Astrocyte (in vitro differentiated cells and primary cell): ENCODE measurements at regions not wholly inside any gene's neighbourhood (a gene's known extent, or its start where the extent isn't known, plus 50 kb on each side); places are given as distances from the start of the nearest gene placed in this dataset.
"Not testable (repeated sequence)": the region's sequence is repeated elsewhere in the genome, so short reads cannot be mapped to it uniquely, and the experiment has no call there.

Source experiments
- DNase-seq: peaks from one replicate; pipeline ENCODE4 v3.0.0-alpha.2; 2010; ENCODE audit warnings: low read depth
- FAIRE-seq: peaks from 2 replicates; lab custom pipeline; 2011; peaks lifted over from hg19 to GRCh38; lab: Jason Lieb, UNC
- H2AFZ ChIP-seq: 2 replicates; pipeline ENCODE4 v1.6.0; 2012; ENCODE audit warnings: low read depth, low read length, inconsistent platforms
- H3K27ac ChIP-seq: 2 replicates; pipeline ENCODE4 v1.5.1; 2011; ENCODE audit warnings: low read depth, low read length, inconsistent platforms
- H3K27me3 ChIP-seq: 2 replicates; pipeline ENCODE4 v1.6.0; 2011; ENCODE audit warnings: low read length, inconsistent platforms; ENCODE audit not compliant: insufficient read depth
- H3K36me3 ChIP-seq: 2 replicates; pipeline ENCODE4 v1.5.1; 2011; ENCODE audit warnings: low read length, inconsistent platforms; ENCODE audit not compliant: insufficient read depth
- H3K4me1 ChIP-seq: 2 replicates; pipeline ENCODE4 v1.5.1; 2011; ENCODE audit warnings: low read length, inconsistent platforms; ENCODE audit not compliant: insufficient read depth
- H3K4me2 ChIP-seq: 2 replicates; pipeline ENCODE4 v1.6.0; 2012; ENCODE audit warnings: low read length, inconsistent platforms
- H3K4me3 ChIP-seq: 2 replicates; pipeline ENCODE4 v1.5.1; 2011; ENCODE audit warnings: low read depth, mild to moderate bottlenecking, low read length, inconsistent platforms; ENCODE audit not compliant: insufficient read depth
- H3K79me2 ChIP-seq: 2 replicates; pipeline ENCODE4 v1.6.0; 2012; ENCODE audit warnings: mild to moderate bottlenecking, low read length, inconsistent platforms; ENCODE audit not compliant: insufficient read depth
- H3K9ac ChIP-seq: 2 replicates; pipeline ENCODE4 v1.6.0; 2012; ENCODE audit warnings: mild to moderate bottlenecking, low read length, inconsistent platforms
- H3K9me3 ChIP-seq: 2 replicates; pipeline ENCODE4 v1.5.1; 2012; ENCODE audit warnings: low read depth, mild to moderate bottlenecking, low read length, inconsistent platforms; ENCODE audit not compliant: insufficient read depth
- H4K20me1 ChIP-seq: 2 replicates; pipeline ENCODE4 v1.6.0; 2012; ENCODE audit warnings: low read length, inconsistent platforms; ENCODE audit not compliant: insufficient read depth
- H3K27ac Mint-ChIP-seq: one replicate; pipeline ENCODE4 v1.8.0; 2021; ENCODE audit warnings: mild to moderate bottlenecking, mixed read lengths; ENCODE audit not compliant: unreplicated experiment
- H3K27me3 Mint-ChIP-seq: one replicate; pipeline ENCODE4 v1.8.0; 2021; ENCODE audit warnings: low read depth, mixed read lengths; ENCODE audit not compliant: unreplicated experiment
- H3K36me3 Mint-ChIP-seq: one replicate; pipeline ENCODE4 v1.8.0; 2021; ENCODE audit warnings: low read depth, mixed read lengths; ENCODE audit not compliant: unreplicated experiment
- H3K4me1 Mint-ChIP-seq: one replicate; pipeline ENCODE4 v1.8.0; 2021; ENCODE audit warnings: low read depth, mixed read lengths; ENCODE audit not compliant: unreplicated experiment
- H3K4me3 Mint-ChIP-seq: one replicate; pipeline ENCODE4 v1.8.0; 2021; ENCODE audit warnings: mild to moderate bottlenecking, moderate library complexity, mixed read lengths; ENCODE audit not compliant: unreplicated experiment
- H3K9me3 Mint-ChIP-seq: one replicate; pipeline ENCODE4 v1.8.0; 2021; ENCODE audit warnings: mild to moderate bottlenecking, mixed read lengths; ENCODE audit not compliant: unreplicated experiment
- CTCF ChIP-seq: IDR thresholded peaks from 2 replicates; pipeline ENCODE4 v1.5.1; 2011; ENCODE audit warnings: low read depth, mild to moderate bottlenecking, inconsistent platforms, low read length, moderate library complexity; ENCODE audit not compliant: insufficient read depth
- EZH2 ChIP-seq: IDR thresholded peaks from 2 replicates; pipeline ENCODE4 v1.6.1; 2012; ENCODE audit warnings: mild to moderate bottlenecking, low read length, inconsistent platforms; ENCODE audit not compliant: insufficient read depth

- Histone ChIP-seq H3K36me3 (no peaks in the 10 kb centered on the region), H2AFZ (no peak overlapping the region), H3K4me2 (no peak overlapping the region), H3K79me2 (no peaks in the 10 kb centered on the region), H3K9me3 (peaks cover 3% of the 10 kb centered on the region), H3K27ac (no peak overlapping the region), H3K9ac (no peak overlapping the region), H3K4me3 (no peak overlapping the region), H3K4me1 (no peaks in the 10 kb centered on the region), H4K20me1 (no peaks in the 10 kb centered on the region), H3K27me3 (peaks cover 48% of the 10 kb centered on the region)
- FAIRE-seq = no peak
- TF ChIP-seq EZH2 = no peak
- TF ChIP-seq CTCF = no peak
- peaks cover 76% of the 10 kb centered on the region for H3K27me3 Mint-ChIP-seq
- DNase-seq = no peak
- no peaks in the 10 kb centered on the region for H3K36me3 Mint-ChIP-seq
- no peak overlapping the region for H3K4me3 Mint-ChIP-seq
- H3K27ac Mint-ChIP-seq = no peak overlapping the region
- H3K4me1 Mint-ChIP-seq = no peaks in the 10 kb centered on the region
- peaks cover 3% of the 10 kb centered on the region for H3K9me3 Mint-ChIP-seq
Observed at GRCh38 chr10:100664316-100665149, 80.8 kb upstream of the PAX2 start.

- not testable (repeated sequence) for H3K9me3 Mint-ChIP-seq, H3K9ac ChIP-seq, H3K4me3 ChIP-seq, DNase-seq, H3K4me2 ChIP-seq, H3K27ac ChIP-seq, H3K27ac Mint-ChIP-seq, FAIRE-seq, H3K4me3 Mint-ChIP-seq, H4K20me1 ChIP-seq, H3K4me1 ChIP-seq, H3K36me3 ChIP-seq, H3K4me1 Mint-ChIP-seq, H3K9me3 ChIP-seq, H3K79me2 ChIP-seq, H3K36me3 Mint-ChIP-seq, H2AFZ ChIP-seq
- peaks cover 73% of the 10 kb centered on the region for H3K27me3 Mint-ChIP-seq
- peaks cover 48% of the 10 kb centered on the region for H3K27me3 ChIP-seq
Observed at GRCh38 chr10:100666634-100667033, 78.7 kb upstream of the PAX2 start.

- peaks cover 73% of the 10 kb centered on the region for H3K27me3 Mint-ChIP-seq
- peaks cover 49% of the 10 kb centered on the region for H3K27me3 ChIP-seq
Observed at GRCh38 chr10:100669616-100670015, 75.8 kb upstream of the PAX2 start.

More at GRCh38 chr10:100669616-100670015, 75.8 kb upstream of the PAX2 start:
- Mint-ChIP-seq H3K9me3 (no peaks in the 10 kb centered on the region), H3K4me1 (peaks cover 2% of the 10 kb centered on the region), H3K27ac (no peak overlapping the region), H3K4me3 (no peak overlapping the region), H3K36me3 (no peaks in the 10 kb centered on the region)
- Histone ChIP-seq H3K4me2 (no peak overlapping the region), H3K9me3 (peaks cover 3% of the 10 kb centered on the region), H3K4me1 (no peaks in the 10 kb centered on the region), H3K79me2 (no peaks in the 10 kb centered on the region), H3K36me3 (no peaks in the 10 kb centered on the region), H2AFZ (no peak overlapping the region), H3K27ac (no peak overlapping the region), H3K9ac (no peak overlapping the region), H4K20me1 (no peaks in the 10 kb centered on the region), H3K4me3 (no peak overlapping the region)
- TF ChIP-seq CTCF (no peak), EZH2 (no peak)
- no peak for DNase-seq
- no peak for FAIRE-seq
